Natural killer cell (primary cell): ENCODE measurements at regions not wholly inside any gene's neighbourhood (a gene's known extent, or its start where the extent isn't known, plus 50 kb on each side); places are given as distances from the start of the nearest gene placed in this dataset.

Experiments
- ATAC-seq, 3 donors: fragments of 150-1000 bp in 2 of 3; fragments of 200-7000 bp in 1 of 3; cut with Tn5 transposase; 1 replicate in 1 of 3; 2 replicates in 2 of 3; pipeline ENCODE4 v1.10.0; 2021; ENCODE audit warnings: mild to moderate bottlenecking in 2 of 3, moderate library complexity in 2 of 3
- DNase-seq, 2 donors: peaks; one replicate each; pipeline versions ENCODE4 v3.0.0 to v3.0.0-alpha.2; 2013 to 2021; ENCODE audit warnings: mixed read lengths in 1 of 2
- H3K27ac ChIP-seq: one replicate; pipeline ENCODE4 v1.5.1; 2013; ENCODE audit warnings: mild to moderate bottlenecking, low read length
- H3K27me3 ChIP-seq: one replicate; pipeline ENCODE4 v1.6.1; 2013; ENCODE audit warnings: low read length; ENCODE audit not compliant: control insufficient read depth, insufficient read depth
- H3K36me3 ChIP-seq: one replicate; pipeline ENCODE4 v1.6.1; 2013; ENCODE audit warnings: low read length; ENCODE audit not compliant: control insufficient read depth, insufficient read depth
- H3K4me1 ChIP-seq: one replicate; pipeline ENCODE4 v1.6.1; 2013; ENCODE audit warnings: low read length; ENCODE audit not compliant: control insufficient read depth, insufficient read depth
- H3K4me3 ChIP-seq: one replicate; pipeline ENCODE4 v1.5.1; 2013; ENCODE audit warnings: low read length
- H3K9me3 ChIP-seq: one replicate; pipeline ENCODE4 v1.6.1; 2013; ENCODE audit warnings: low read length; ENCODE audit not compliant: control insufficient read depth, insufficient read depth
- H3K27ac Mint-ChIP-seq, 2 donors: one replicate each; pipeline ENCODE4 v1.8.0; 2022; ENCODE audit warnings: mild to moderate bottlenecking in 2 of 2, mixed read lengths in 2 of 2, moderate library complexity in 1 of 2
- H3K27me3 Mint-ChIP-seq, 2 donors: one replicate each; pipeline ENCODE4 v1.8.0; 2022; ENCODE audit warnings: low read depth in 2 of 2, mixed read lengths in 2 of 2
- H3K36me3 Mint-ChIP-seq: one replicate; pipeline ENCODE4 v1.8.0; 2022; ENCODE audit warnings: mixed read lengths
- H3K4me1 Mint-ChIP-seq, 2 donors: one replicate each; pipeline ENCODE4 v1.8.0; 2022; ENCODE audit warnings: mixed read lengths in 2 of 2
- H3K4me3 Mint-ChIP-seq: one replicate; pipeline ENCODE4 v1.8.0; 2022; ENCODE audit warnings: mild to moderate bottlenecking, moderate library complexity, mixed read lengths
- H3K9me3 Mint-ChIP-seq, 2 donors: one replicate each; pipeline ENCODE4 v1.8.0; 2022; ENCODE audit warnings: mixed read lengths in 2 of 2
- WGBS: methylation state at CpG from one replicate; pipeline ENCODE4 v1.1.7; 2013; ENCODE audit warnings: missing lambda C conversion rate; ENCODE audit not compliant: insufficient coverage; 5-methylcytosine and 5-hydroxymethylcytosine counted together
- intact Hi-C: fragments of 100-400 bp; cut with micrococcal nuclease; formaldehyde crosslinking; loops from one replicate; pipeline ENCODE4 v1.14.2; 2022
- TF ChIP-seq, protein P1 (sequence below): fragments of 200-600 bp; IDR thresholded peaks from one replicate; pipeline ENCODE4 v1.8.0; 2022; ENCODE audit warnings: antibody characterized with exemption

- 89% methylated on average over 9 of the region's 9 CpGs for WGBS
- intact Hi-C loops: no loop called here
These were observed 75.6 kb upstream of the BCL11B start for GRCh38 chr14:99347561-99347960.

GRCh38 chr14:99346470-99347080 is 74.6 kb upstream of the BCL11B start:
- H3K9me3 ChIP-seq: no peaks in the 10 kb centered on the region
- no peak overlapping the region for H3K27ac ChIP-seq
- peaks cover 5 to 19% of the 10 kb centered on the region in 2 donors for H3K4me1 Mint-ChIP-seq
- no peak overlapping the region for H3K4me3 Mint-ChIP-seq
- 89% methylated on average over 11 of the region's 11 CpGs for WGBS
- no peaks in the 10 kb centered on the region for H3K27me3 ChIP-seq
- H3K36me3 ChIP-seq: no peaks in the 10 kb centered on the region
- no peaks in the 10 kb centered on the region for H3K36me3 Mint-ChIP-seq
- no peak overlapping the region for H3K27ac Mint-ChIP-seq
- TF ChIP-seq, protein P1, sequence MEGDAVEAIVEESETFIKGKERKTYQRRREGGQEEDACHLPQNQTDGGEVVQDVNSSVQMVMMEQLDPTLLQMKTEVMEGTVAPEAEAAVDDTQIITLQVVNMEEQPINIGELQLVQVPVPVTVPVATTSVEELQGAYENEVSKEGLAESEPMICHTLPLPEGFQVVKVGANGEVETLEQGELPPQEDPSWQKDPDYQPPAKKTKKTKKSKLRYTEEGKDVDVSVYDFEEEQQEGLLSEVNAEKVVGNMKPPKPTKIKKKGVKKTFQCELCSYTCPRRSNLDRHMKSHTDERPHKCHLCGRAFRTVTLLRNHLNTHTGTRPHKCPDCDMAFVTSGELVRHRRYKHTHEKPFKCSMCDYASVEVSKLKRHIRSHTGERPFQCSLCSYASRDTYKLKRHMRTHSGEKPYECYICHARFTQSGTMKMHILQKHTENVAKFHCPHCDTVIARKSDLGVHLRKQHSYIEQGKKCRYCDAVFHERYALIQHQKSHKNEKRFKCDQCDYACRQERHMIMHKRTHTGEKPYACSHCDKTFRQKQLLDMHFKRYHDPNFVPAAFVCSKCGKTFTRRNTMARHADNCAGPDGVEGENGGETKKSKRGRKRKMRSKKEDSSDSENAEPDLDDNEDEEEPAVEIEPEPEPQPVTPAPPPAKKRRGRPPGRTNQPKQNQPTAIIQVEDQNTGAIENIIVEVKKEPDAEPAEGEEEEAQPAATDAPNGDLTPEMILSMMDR: no peak
- H3K4me3 ChIP-seq: no peak overlapping the region
- H3K27me3 Mint-ChIP-seq: peaks cover 0 to 12% of the 10 kb centered on the region in 2 donors
- ATAC-seq (no peak), DNase-seq (no peak)
- no peaks in the 10 kb centered on the region for H3K9me3 Mint-ChIP-seq
- intact Hi-C loops: no loop called here
- no peaks in the 10 kb centered on the region for H3K4me1 ChIP-seq

More at GRCh38 chr14:99347561-99347960, 75.6 kb upstream of the BCL11B start:
- Mint-ChIP-seq H3K36me3 (no peaks in the 10 kb centered on the region), H3K27ac (no peak overlapping the region), H3K27me3 (peaks cover 0 to 12% of the 10 kb centered on the region in 2 donors), H3K9me3 (no peaks in the 10 kb centered on the region), H3K4me1 (peaks cover 4 to 18% of the 10 kb centered on the region in 2 donors), H3K4me3 (no peak overlapping the region)
- DNase-seq (no peak), ATAC-seq (no peak)
- TF ChIP-seq, protein P1: no peak
- H3K27me3 ChIP-seq: no peaks in the 10 kb centered on the region
- H3K27ac ChIP-seq: no peak overlapping the region
- no peak overlapping the region for H3K4me3 ChIP-seq
- no peaks in the 10 kb centered on the region for H3K36me3 ChIP-seq
- H3K9me3 ChIP-seq: no peaks in the 10 kb centered on the region
- no peaks in the 10 kb centered on the region for H3K4me1 ChIP-seq

DNA sequence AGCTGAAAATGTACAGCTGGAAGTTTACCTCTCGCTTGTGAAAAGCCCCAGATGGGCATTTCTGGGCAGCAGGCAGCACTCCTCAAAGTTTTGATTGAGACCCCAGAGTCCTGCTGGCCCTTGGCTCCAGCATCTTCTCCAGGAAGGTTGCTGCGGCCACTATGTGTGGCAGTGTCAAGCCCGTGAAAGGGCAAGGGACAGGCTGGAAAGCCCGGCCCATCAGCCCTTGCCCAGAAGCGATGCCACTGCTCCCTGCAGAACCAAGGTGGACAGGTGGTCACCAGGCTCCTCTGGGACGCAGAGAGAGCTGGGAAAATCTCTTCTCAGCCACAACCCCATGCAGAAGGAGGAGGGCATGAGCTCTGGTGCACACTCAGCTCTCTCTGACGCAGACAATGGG is 73.5 kb upstream of the BCL11B start:
- DNase-seq: no peak
- H3K36me3 Mint-ChIP-seq: no peaks in the 10 kb centered on the region
- H3K4me1 ChIP-seq: no peaks in the 10 kb centered on the region
- peaks cover 3 to 12% of the 10 kb centered on the region in 2 donors for H3K27me3 Mint-ChIP-seq
- H3K9me3 Mint-ChIP-seq: no peaks in the 10 kb centered on the region
- no peaks in the 10 kb centered on the region for H3K9me3 ChIP-seq
- H3K27ac Mint-ChIP-seq: no peak overlapping the region
- TF ChIP-seq, protein P1: no peak
- no peaks in the 10 kb centered on the region for H3K27me3 ChIP-seq
- WGBS: 86% methylated on average over 7 of the region's 7 CpGs
- H3K4me3 Mint-ChIP-seq: no peak overlapping the region
- H3K4me1 Mint-ChIP-seq: peaks cover 5 to 19% of the 10 kb centered on the region in 2 donors
- no peak overlapping the region for H3K4me3 ChIP-seq
- intact Hi-C loops: no loop called here
- no peak overlapping the region for H3K27ac ChIP-seq
- no peaks in the 10 kb centered on the region for H3K36me3 ChIP-seq
- ATAC-seq: no peak
